OCI-LY3 (cell line): ENCODE measurements at regions not wholly inside any gene's neighbourhood (a gene's known extent, or its start where the extent isn't known, plus 50 kb on each side); places are given as distances from the start of the nearest gene placed in this dataset.
"Not testable (repeated sequence)": the region's sequence is repeated elsewhere in the genome, so short reads cannot be mapped to it uniquely, and the experiment has no call there.

Experiments used
- CTCF ChIP-seq: fragments of 200-600, 300-600 bp; sonication (generic); IDR thresholded peaks from 2 replicates; pipeline ENCODE4 v1.5.1; 2014; ENCODE audit warnings: antibody characterized with exemption, low read length, low read depth
- EZH2phosphoT487 ChIP-seq: fragments of 200-600 bp; shearing (Covaris generic); IDR thresholded peaks from 2 replicates; pipeline ENCODE4 v1.6.1; 2018; ENCODE audit warnings: antibody characterized with exemption, mixed run types, low read depth

GRCh38 chr3:29031175-29031574, 249.7 kb upstream of the RBMS3 start:
- TF ChIP-seq CTCF, EZH2phosphoT487: not testable (repeated sequence)
